Glutamatergic neuron (in vitro differentiated cells): ENCODE measurements at regions not wholly inside any gene's neighbourhood (a gene's known extent, or its start where the extent isn't known, plus 50 kb on each side); places are given as distances from the start of the nearest gene placed in this dataset.

Experiments
- DNase-seq: peaks from one replicate; pipeline ENCODE4 v3.0.0; 2022
- H3K27ac Mint-ChIP-seq: one replicate; pipeline ENCODE4 v1.8.0; 2020; ENCODE audit warnings: mild to moderate bottlenecking, mixed read lengths, inconsistent platforms; ENCODE audit not compliant: unreplicated experiment
- H3K27me3 Mint-ChIP-seq: one replicate; pipeline ENCODE4 v1.8.0; 2020; ENCODE audit warnings: mild to moderate bottlenecking, moderate library complexity, mixed read lengths, inconsistent platforms; ENCODE audit not compliant: unreplicated experiment
- H3K36me3 Mint-ChIP-seq: one replicate; pipeline ENCODE4 v1.8.0; 2020; ENCODE audit warnings: mild to moderate bottlenecking, mixed read lengths, inconsistent platforms; ENCODE audit not compliant: unreplicated experiment
- H3K4me1 Mint-ChIP-seq: one replicate; pipeline ENCODE4 v1.8.0; 2020; ENCODE audit warnings: mild to moderate bottlenecking, low read depth, mixed read lengths, inconsistent platforms; ENCODE audit not compliant: unreplicated experiment
- H3K4me3 Mint-ChIP-seq: one replicate; pipeline ENCODE4 v1.8.0; 2020; ENCODE audit warnings: mild to moderate bottlenecking, mixed read lengths, inconsistent platforms; ENCODE audit not compliant: unreplicated experiment
- H3K9me3 Mint-ChIP-seq: one replicate; pipeline ENCODE4 v1.8.0; 2020; ENCODE audit warnings: mild to moderate bottlenecking, moderate library complexity, mixed read lengths, inconsistent platforms; ENCODE audit not compliant: unreplicated experiment
- TF ChIP-seq, protein P1 (sequence below): fragments of 200-600 bp; sonication (generic); IDR thresholded peaks from one replicate; pipeline ENCODE4 v1.5.0; 2021; ENCODE audit not compliant: partially characterized antibody, unreplicated experiment

- H3K27me3 Mint-ChIP-seq: no peaks in the 10 kb centered on the region
- no peak overlapping the region for H3K27ac Mint-ChIP-seq
Measured at GRCh38 chr4:34009951-34010350, 2234.4 kb downstream of the ARAP2 start.

GRCh38 chr4:34010751-34011519 lies 2233.4 kb downstream of the ARAP2 start:
- DNase-seq: no peak
- no peaks in the 10 kb centered on the region for H3K4me1 Mint-ChIP-seq
- no peak overlapping the region for H3K27ac Mint-ChIP-seq
- H3K9me3 Mint-ChIP-seq: no peaks in the 10 kb centered on the region
- no peaks in the 10 kb centered on the region for H3K36me3 Mint-ChIP-seq
- TF ChIP-seq, protein P1, sequence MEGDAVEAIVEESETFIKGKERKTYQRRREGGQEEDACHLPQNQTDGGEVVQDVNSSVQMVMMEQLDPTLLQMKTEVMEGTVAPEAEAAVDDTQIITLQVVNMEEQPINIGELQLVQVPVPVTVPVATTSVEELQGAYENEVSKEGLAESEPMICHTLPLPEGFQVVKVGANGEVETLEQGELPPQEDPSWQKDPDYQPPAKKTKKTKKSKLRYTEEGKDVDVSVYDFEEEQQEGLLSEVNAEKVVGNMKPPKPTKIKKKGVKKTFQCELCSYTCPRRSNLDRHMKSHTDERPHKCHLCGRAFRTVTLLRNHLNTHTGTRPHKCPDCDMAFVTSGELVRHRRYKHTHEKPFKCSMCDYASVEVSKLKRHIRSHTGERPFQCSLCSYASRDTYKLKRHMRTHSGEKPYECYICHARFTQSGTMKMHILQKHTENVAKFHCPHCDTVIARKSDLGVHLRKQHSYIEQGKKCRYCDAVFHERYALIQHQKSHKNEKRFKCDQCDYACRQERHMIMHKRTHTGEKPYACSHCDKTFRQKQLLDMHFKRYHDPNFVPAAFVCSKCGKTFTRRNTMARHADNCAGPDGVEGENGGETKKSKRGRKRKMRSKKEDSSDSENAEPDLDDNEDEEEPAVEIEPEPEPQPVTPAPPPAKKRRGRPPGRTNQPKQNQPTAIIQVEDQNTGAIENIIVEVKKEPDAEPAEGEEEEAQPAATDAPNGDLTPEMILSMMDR: no peak
- no peak overlapping the region for H3K4me3 Mint-ChIP-seq
- H3K27me3 Mint-ChIP-seq: no peaks in the 10 kb centered on the region

More at GRCh38 chr4:34009951-34010350, 2234.4 kb downstream of the ARAP2 start:
- no peaks in the 10 kb centered on the region for H3K9me3 Mint-ChIP-seq
- H3K4me3 Mint-ChIP-seq: no peak overlapping the region
- no peak for DNase-seq
- H3K36me3 Mint-ChIP-seq: no peaks in the 10 kb centered on the region
- H3K4me1 Mint-ChIP-seq: no peaks in the 10 kb centered on the region
- TF ChIP-seq, protein P1: no peak

DNA sequence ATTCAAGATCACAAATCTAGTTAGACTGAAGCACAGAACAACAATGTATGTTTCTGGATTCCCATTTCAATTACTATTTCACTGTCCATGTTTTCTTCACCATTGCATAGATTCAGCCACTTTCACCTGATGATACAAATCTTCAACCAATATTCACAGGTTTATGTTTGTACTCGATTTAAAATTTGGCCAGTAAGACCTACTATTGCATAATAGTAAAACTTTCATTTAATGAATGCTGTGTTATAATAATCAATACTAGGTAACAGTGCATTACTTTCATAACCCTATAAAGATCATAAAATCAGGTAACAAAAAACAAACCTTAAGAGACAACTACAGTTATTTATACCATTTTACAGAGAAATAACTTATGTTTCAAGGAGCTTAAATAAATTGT lies 2209.1 kb downstream of the ARAP2 start:
- Mint-ChIP-seq H3K36me3 (peaks cover 5% of the 10 kb centered on the region), H3K27ac (no peak overlapping the region), H3K27me3 (peaks cover 1% of the 10 kb centered on the region), H3K4me1 (peaks cover 2% of the 10 kb centered on the region), H3K9me3 (no peaks in the 10 kb centered on the region), H3K4me3 (no peak overlapping the region)
- no peak for DNase-seq
- TF ChIP-seq, protein P1: no peak

- peaks cover 2% of the 10 kb centered on the region for H3K4me1 Mint-ChIP-seq
- H3K27ac Mint-ChIP-seq: no peak overlapping the region
- H3K36me3 Mint-ChIP-seq: peaks cover 5% of the 10 kb centered on the region
- H3K9me3 Mint-ChIP-seq: no peaks in the 10 kb centered on the region
- no peak overlapping the region for H3K4me3 Mint-ChIP-seq
- TF ChIP-seq, protein P1: no peak
- DNase-seq: no peak
- H3K27me3 Mint-ChIP-seq: peaks cover 1% of the 10 kb centered on the region
Measured at GRCh38 chr4:34037280-34037679, 2207.0 kb downstream of the ARAP2 start.

- TF ChIP-seq, protein P1: no peak
- no peaks in the 10 kb centered on the region for H3K27me3 Mint-ChIP-seq
- no peaks in the 10 kb centered on the region for H3K9me3 Mint-ChIP-seq
- DNase-seq: no peak
- H3K4me3 Mint-ChIP-seq: no peak overlapping the region
- H3K27ac Mint-ChIP-seq: no peak overlapping the region
- H3K4me1 Mint-ChIP-seq: no peaks in the 10 kb centered on the region
- peaks cover 5% of the 10 kb centered on the region for H3K36me3 Mint-ChIP-seq
Measured at GRCh38 chr4:34039766-34040165, 2204.5 kb downstream of the ARAP2 start.
